Activated CD4-positive, alpha-beta T cell treated with anti-CD3 and anti-CD28 coated beads, Interleukin-2, amount 50 U/mL, for 16 hours (primary cell): ENCODE measurements at regions not wholly inside any gene's neighbourhood (a gene's known extent, or its start where the extent isn't known, plus 50 kb on each side); places are given as distances from the start of the nearest gene placed in this dataset.
"Not testable (repeated sequence)": the region's sequence is repeated elsewhere in the genome, so short reads cannot be mapped to it uniquely, and the experiment has no call there.

Experiments
- DNase-seq: peaks from one replicate; pipeline ENCODE4 v3.0.0-alpha.2; 2020

DNA sequence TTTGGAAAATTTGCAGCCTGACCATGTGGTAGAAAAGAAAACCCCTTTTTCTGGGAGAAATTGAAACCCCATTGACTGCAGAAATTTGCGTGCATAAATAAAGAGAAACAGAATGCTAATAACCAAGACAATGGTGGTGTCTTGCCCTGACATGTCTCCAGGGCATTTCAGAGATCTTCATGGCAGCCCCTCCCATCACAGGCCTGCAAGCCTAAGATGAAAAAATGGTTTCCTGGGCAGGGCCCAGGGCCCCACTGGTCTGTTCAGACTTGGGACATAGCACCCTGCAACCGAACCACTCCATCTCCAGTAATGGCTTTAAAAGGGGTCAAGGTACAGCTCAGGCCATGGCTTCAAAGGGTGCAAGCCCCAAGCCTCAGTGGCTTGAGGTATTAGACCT, 71.6 kb upstream of the SGIP1 start:
- no peak for DNase-seq

DNA sequence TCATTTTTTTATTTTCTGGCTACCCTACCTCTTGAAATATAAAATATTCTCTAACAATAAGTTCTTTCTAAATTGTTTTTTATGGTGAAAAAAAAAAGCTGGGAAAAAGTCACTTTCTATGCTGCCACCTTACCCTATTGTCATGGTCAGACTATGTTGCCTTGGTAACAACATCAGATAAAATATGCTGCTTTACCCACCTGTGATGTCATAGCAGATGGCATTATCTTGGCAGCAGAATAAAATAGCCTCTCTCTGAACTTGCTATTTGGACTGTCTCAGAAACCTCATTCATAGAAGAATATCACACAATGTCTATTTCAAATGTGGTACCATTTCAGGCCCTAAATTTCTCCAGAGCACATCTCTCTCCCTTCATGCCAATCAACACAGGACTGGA, 69.6 kb upstream of the SGIP1 start:
- no peak for DNase-seq

DNA sequence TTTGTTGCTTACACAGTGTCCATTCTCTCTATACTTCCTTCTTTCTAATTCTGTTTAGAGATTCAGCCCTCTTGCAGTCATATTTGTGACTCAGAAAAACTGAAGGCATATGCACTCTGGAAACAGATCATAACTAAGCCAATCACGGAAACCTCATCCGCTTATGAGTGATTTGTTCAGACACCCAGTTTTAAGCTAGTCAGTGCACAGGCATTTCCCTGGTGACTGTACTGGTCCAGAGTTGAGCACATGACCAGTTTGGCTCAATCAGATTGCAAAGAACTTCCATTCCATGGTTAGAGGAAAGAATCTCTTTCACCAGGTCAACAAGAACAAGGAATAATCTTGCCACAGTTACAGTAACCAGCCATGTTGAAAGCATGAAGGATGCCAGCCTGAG, 69.2 kb upstream of the SGIP1 start:
- no peak for DNase-seq

DNA sequence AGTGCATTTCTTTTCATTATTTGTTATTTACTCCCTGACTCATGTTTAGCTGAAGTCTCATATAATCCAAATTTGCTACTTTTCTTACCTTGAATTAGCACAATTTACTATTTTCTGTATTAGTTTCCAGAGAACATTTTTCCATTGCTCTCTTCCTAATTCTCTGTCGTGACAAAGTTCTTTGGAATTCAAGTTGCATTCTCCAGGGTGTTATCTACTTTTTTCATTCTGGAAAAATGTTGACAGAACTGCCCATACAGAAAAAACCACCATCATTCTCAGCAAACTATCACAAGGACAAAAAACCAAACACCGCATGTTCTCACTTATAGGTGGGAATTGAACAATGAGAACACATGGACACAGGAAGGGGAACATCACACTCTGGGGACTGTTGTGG, 67.3 kb upstream of the SGIP1 start:
- not testable (repeated sequence) for DNase-seq

DNA sequence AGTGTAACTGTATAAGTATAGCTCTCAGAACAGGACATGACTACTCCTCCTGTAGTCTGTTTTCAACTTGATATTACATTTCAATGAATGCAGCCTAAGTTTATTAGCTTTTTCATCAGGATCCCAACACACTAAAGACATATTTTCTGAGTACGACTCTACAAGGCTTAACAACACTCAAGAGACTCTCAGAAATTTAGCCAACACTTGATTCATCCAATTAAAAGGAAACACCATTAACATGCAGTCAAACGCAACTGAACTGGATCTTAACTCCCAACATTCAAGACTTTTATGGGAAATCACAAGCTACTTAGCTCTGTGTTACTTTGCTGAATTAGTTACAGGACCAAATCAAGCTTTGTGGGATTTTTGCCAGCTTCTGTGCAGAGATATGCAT, 65.2 kb upstream of the SGIP1 start:
- no peak for DNase-seq

DNA sequence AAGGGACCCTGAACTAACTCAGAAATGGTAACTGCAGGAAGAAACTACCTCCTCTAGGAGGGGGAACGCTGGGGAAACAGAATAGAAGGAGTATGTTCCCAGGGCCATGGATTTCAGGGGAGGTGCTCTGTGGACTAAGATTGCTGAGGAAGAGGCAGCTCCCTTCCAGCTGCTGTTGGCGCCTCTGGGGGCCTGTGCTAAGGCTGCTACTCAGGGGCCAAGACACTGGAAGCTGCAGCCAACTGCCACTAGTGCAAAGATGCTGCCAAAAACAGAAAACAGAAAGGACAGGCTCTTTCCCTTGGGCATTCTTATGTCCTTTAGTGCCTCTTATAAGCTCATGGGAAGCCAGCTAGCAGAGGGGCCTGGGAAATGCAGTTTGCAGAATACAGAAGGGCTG, 58.0 kb upstream of the SGIP1 start:
- no peak for DNase-seq

DNA sequence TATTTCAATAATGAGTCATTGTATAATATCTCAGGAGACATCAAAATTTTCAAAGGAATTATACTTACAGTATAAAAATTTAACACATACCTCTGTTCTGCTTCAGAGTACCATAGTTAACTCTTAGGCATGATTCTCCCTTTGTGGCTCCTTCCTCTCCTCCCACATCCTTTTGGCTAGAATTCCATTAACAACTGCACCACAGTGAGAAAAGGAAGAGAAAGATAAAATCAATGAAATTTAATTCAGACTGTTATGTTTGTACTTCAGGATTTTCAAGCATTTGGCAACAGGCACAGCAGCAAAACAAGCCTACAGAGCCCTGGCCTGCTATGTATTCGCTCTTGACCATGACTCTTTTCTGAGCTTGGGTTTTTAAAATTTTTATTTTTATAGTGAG, 57.2 kb upstream of the SGIP1 start:
- DNase-seq: no peak

DNA sequence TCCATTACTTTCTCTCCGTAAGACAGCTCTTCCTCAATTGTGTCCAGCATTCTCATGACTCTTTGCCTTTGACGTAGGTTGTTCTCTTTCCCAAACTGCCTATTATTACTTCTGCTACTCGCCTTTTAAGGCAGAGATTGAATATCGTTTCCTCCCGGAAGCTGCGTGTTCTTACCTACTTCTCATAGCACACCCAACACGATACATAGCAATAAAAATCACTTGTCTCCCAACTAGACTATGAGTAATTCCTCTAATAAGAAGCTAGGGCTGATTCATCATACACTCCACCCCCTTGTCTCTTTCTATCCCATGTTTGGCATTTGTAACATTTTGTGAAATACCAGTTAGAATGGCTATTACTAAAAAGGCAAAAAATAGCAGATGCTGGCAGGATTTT, 55.8 kb upstream of the SGIP1 start:
- DNase-seq: no peak

DNA sequence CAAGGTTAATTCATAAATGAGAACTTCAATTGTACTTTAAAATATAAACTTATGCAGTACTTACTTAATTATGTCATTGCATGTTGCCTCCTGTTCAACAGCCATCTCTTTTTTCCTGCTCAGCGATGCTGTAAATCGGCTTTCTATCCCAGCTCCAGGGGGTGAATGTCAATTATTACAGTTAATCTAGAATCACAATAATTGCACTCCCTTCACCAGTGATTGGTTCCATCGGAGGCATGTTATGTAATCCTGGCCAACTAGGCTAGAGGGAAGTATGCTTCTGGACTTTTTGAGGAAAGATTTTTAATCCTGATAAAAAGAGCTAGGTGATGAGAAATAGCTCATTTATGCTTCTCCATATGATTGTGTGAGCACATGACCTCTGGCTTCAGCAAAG, 53.8 kb upstream of the SGIP1 start:
- no peak for DNase-seq

DNA sequence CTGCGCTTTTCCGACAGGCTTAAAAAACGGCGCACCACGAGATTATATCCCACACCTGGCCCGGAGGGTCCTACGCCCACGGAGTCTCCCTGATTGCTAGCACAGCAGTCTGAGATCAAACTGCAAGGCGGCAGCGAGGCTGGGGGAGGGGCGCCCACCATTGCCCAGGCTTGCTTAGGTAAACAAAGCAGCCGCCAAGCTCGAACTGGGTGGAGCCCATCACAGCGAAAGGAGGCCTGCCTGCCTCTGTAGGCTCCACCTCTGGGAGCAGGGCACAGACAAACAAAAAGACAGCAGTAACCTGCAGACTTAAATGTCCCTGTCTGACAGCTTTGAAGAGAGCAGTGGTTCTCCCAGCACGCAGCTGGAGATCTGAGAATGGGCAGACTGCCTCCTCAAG, 52.7 kb upstream of the SGIP1 start:
- DNase-seq: not testable (repeated sequence)
